Upper lobe of left lung (tissue), 6 donors: ENCODE measurements at regions not wholly inside any gene's neighbourhood (a gene's known extent, or its start where the extent isn't known, plus 50 kb on each side); places are given as distances from the start of the nearest gene placed in this dataset.

Experiments
- ATAC-seq, 2 donors: fragments of 200-7000 bp; cut with Tn5 transposase; one replicate each; pipeline ENCODE4 v1.9.1; 2022; ENCODE audit warnings: mild to moderate bottlenecking in 2 of 2, moderate library complexity in 2 of 2; ENCODE audit not compliant: low FRiP score in 2 of 2
- DNase-seq, 2 donors: peaks; one replicate each; pipeline ENCODE4 v3.0.0-alpha.2; 2019 to 2020
- H3K27ac ChIP-seq, 4 donors: fragments of 200-600 bp; sonication (generic); one replicate each; pipeline ENCODE4 v1.5.1; 2016 to 2019
- H3K27me3 ChIP-seq, 4 donors: fragments of 200-600 bp; sonication (generic); one replicate each; pipeline ENCODE4 v1.5.1; 2017 to 2019
- H3K36me3 ChIP-seq, 4 donors: fragments of 200-600 bp; sonication (generic); one replicate each; pipeline ENCODE4 v1.5.1; 2016 to 2019
- H3K4me1 ChIP-seq, 4 donors: fragments of 200-600 bp; sonication (generic); one replicate each; pipeline ENCODE4 v1.5.1; 2018 to 2019
- H3K4me3 ChIP-seq, 4 donors: fragments of 200-600 bp; sonication (generic); one replicate each; pipeline ENCODE4 v1.5.1; 2017 to 2019; ENCODE audit warnings: mild to moderate bottlenecking in 2 of 4, moderate library complexity in 1 of 4
- H3K9me3 ChIP-seq, 4 donors: fragments of 200-600 bp; sonication (generic); one replicate each; pipeline ENCODE4 v1.5.1; 2018 to 2019
- CTCF ChIP-seq, 6 experiments: fragments of 450-650 bp in 4 of 6; fragments of 200-600 bp in 2 of 6; sonication (generic) in 2 of 6; IDR thresholded peaks; one replicate each; pipeline ENCODE4 v1.5.1; 2016 to 2019; ENCODE audit warnings: antibody characterized with exemption in 6 of 6
- EP300 ChIP-seq, 4 donors: sonication (generic); formaldehyde crosslinking; IDR thresholded peaks; one replicate each; pipeline ENCODE4 v1.5.1; 2017; ENCODE audit warnings: antibody characterized with exemption in 4 of 4, control low read depth in 2 of 4
- POLR2A ChIP-seq, 4 donors: fragments of 450-650 bp; IDR thresholded peaks; one replicate each; pipeline ENCODE4 v1.5.1; 2016 to 2017; ENCODE audit warnings: antibody characterized with exemption in 4 of 4, mild to moderate bottlenecking in 2 of 4
- POLR2AphosphoS5 ChIP-seq, 2 donors: sonication (generic); formaldehyde crosslinking; IDR thresholded peaks; one replicate each; pipeline ENCODE4 v1.5.1; 2017; ENCODE audit warnings: antibody characterized with exemption in 2 of 2
- WGBS, 2 donors: methylation state at CpG; one replicate each; pipeline ENCODE4 v1.1.5; 2017 to 2018; 5-methylcytosine and 5-hydroxymethylcytosine counted together
- donor health status: DM: no; HTN: no; CAD: no; lungs with moderate emphysema.
- donor health status: DM: no; HTN: yes; CAD: no; lungs with severe emphysema.

- Histone ChIP-seq H3K9me3 (no peaks in the 10 kb centered on the region), H3K36me3 (no peaks in the 10 kb centered on the region), H3K4me3 (no peak overlapping the region), H3K27me3 (no peaks in the 10 kb centered on the region), H3K4me1 (no peaks in the 10 kb centered on the region), H3K27ac (no peak overlapping the region)
- DNase-seq (no peak), ATAC-seq (no peak)
- WGBS, 2 donors, result 46 to 56% methylated on average over 1 to 3 of the region's 3 CpGs
- TF ChIP-seq POLR2A (IDR thresholded peaks at IDR 0.05) (no peak), POLR2AphosphoS5 (IDR thresholded peaks at IDR 0.05) (no peak), CTCF (IDR thresholded peaks at IDR 0.05) (no peak), EP300 (IDR thresholded peaks at IDR 0.05) (no peak)
Observed at GRCh38 chr6:169073311-169073710, 180.3 kb downstream of the THBS2 start.

DNA sequence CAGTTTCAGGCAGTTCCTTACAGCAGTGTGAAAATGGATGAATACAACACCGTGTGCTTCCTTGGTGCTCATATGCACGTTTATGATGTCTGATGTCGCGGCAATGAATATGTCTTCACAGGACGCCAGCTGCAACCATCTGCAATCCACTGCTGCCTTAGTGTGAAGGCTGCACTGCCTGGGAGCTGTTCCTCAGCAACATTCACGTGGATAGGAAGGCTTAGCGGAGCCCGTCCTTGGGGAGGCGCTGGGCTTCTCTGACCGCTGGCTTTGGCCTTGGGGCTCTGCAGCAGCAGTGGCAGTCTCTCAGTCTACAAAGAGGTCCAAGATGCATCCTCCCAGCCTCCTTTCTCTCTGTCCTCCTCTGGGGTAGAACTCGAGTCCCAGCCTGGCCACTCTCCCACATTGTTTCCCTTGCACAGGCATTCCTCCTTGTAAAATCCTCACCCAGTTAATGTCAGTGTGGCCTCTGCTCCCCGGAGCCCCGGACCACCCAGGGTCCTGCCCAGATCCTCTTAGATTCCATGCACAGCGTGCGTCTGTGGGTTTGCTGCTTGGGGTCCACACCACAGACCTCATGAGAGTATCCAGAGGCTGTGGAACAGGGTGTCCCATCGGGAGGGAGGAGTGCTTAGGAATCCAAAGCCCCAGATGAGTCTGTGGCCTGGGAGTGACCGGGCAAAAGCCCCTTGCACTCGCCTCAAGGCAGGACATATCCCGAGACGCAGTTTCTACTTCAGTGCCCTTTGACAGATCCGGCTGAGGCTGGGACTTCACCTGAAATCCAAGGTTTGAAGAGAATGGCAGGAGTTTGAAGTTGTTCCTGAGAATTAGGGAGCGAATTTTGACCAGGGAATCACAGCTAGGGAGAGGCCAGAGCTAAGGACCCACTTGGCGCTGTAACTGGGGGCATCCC, 181.3 kb downstream of the THBS2 start:
- no peak for ATAC-seq
- Histone ChIP-seq H3K4me3 (no peak overlapping the region), H3K27ac (no peak overlapping the region), H3K9me3 (no peaks in the 10 kb centered on the region), H3K27me3 (no peaks in the 10 kb centered on the region), H3K36me3 (no peaks in the 10 kb centered on the region), H3K4me1 (no peaks in the 10 kb centered on the region)
- TF ChIP-seq POLR2AphosphoS5 (IDR thresholded peaks at IDR 0.05), result no peak
- TF ChIP-seq EP300 (IDR thresholded peaks at IDR 0.05), result no peak
- no peak for TF ChIP-seq CTCF (IDR thresholded peaks at IDR 0.05)
- TF ChIP-seq POLR2A (IDR thresholded peaks at IDR 0.05), result no peak
- no peak for DNase-seq
- WGBS, 2 donors, result 83 to 86% methylated on average over 15 to 23 of the region's 23 CpGs

DNA sequence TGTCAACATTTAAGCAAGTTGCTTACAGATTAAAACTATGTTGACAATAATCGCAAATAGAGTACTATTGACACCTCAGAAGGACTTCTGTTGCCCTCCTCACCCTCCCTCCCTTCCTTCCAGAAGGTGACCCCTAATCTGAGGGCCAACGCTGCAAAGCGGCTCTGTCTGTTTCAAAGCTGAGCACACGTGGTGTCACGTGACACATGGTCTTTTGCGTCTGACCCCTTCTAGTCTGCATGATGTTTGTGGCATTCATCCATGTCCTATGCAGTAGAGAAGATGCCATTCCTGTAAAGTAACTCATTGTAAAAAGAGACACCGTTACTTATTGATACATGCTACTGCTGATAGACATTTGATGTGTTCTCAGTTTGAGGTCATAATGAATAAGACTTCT, 182.3 kb downstream of the THBS2 start:
- Histone ChIP-seq H3K4me1 (no peaks in the 10 kb centered on the region), H3K4me3 (no peak overlapping the region), H3K27ac (no peak overlapping the region), H3K9me3 (no peaks in the 10 kb centered on the region), H3K27me3 (no peaks in the 10 kb centered on the region), H3K36me3 (no peaks in the 10 kb centered on the region)
- DNase-seq, result no peak
- TF ChIP-seq EP300 (IDR thresholded peaks at IDR 0.05), result no peak
- TF ChIP-seq CTCF (IDR thresholded peaks at IDR 0.05), result no peak
- no peak for TF ChIP-seq POLR2A (IDR thresholded peaks at IDR 0.05)
- TF ChIP-seq POLR2AphosphoS5 (IDR thresholded peaks at IDR 0.05), result no peak
- 72 to 82% methylated on average over 7 of the region's 7 CpGs for WGBS, 2 donors
- no peak for ATAC-seq

DNA sequence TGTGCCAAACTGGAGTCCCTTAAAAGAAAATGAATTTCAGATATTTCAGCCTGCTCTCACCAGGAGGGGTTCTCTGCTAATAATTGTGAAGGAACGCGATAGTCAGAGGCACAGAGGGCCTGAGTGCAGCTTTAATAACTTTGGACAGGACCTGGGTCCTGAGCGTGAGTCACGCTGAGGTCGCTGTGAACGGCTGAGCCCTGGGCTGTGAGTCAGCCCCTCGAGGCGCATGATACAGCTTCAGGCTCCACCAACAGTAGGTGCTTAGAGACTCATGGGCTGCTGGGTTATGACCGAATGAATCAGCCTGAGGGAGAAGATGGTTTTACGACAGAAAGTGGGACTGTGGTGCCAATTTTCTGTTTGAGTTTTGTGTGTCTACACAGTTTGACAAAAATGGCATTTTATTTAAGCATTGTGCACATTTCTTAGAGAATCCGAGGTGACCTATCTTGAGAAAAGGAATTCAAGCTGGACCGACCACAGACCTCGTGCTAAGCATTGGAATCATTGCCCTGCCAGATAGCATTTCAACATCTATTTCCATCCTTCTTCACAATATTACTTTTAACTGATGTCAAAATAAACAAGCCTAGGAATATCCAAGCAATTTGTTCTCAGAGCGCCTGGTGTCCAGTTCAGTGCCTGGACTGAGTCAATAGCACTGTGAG, 183.0 kb downstream of the THBS2 start:
- Histone ChIP-seq H3K9me3 (no peaks in the 10 kb centered on the region), H3K27me3 (no peaks in the 10 kb centered on the region), H3K36me3 (no peaks in the 10 kb centered on the region), H3K4me3 (no peak overlapping the region), H3K4me1 (no peaks in the 10 kb centered on the region), H3K27ac (peak overlapping the region in 1 of 4 donors; percentile 13)
- DNase-seq (peak in 1 of 2 donors; percentile 45), ATAC-seq (peak; percentile 88 to 97)
- WGBS, 2 donors, result 59 to 79% methylated on average over 9 to 14 of the region's 14 CpGs
- TF ChIP-seq EP300 (IDR thresholded peaks at IDR 0.05) (no peak), POLR2AphosphoS5 (IDR thresholded peaks at IDR 0.05) (peak in 1 of 2 donors; percentile 37)

- Histone ChIP-seq H3K27ac (no peak overlapping the region), H3K9me3 (no peaks in the 10 kb centered on the region), H3K4me3 (no peak overlapping the region), H3K27me3 (no peaks in the 10 kb centered on the region), H3K4me1 (no peaks in the 10 kb centered on the region), H3K36me3 (no peaks in the 10 kb centered on the region)
- no peak for DNase-seq
- no peak for TF ChIP-seq CTCF (IDR thresholded peaks at IDR 0.05)
- TF ChIP-seq EP300 (IDR thresholded peaks at IDR 0.05), result no peak
- no peak for TF ChIP-seq POLR2A (IDR thresholded peaks at IDR 0.05)
- no peak for TF ChIP-seq POLR2AphosphoS5 (IDR thresholded peaks at IDR 0.05)
- no peak for ATAC-seq
- WGBS, 2 donors, result 84 to 87% methylated on average over 7 of the region's 7 CpGs
Observed at GRCh38 chr6:169069356-169069755, 184.3 kb downstream of the THBS2 start.
